ENCODE measurements at regions not wholly inside any gene's neighbourhood (a gene's known extent, or its start where the extent isn't known, plus 50 kb on each side); places are given as distances from the start of the nearest gene placed in this dataset.

GRCh38 chr9:19938990-19939733 lies 150.3 kb upstream of the SLC24A2 start:
- Histone ChIP-seq H3K9me3 (ENCODE audit: insufficient read depth, low read depth, low read length) (no peaks in the 10 kb centered on the region), H3K27ac (ENCODE audit: low read depth, low read length) (no peak overlapping the region), H3K4me2 (ENCODE audit: low read length) (no peak overlapping the region), H4K20me1 (ENCODE audit: insufficient read depth, low read length) (no peaks in the 10 kb centered on the region), H3K27me3 (ENCODE audit: insufficient read depth, low read length) (no peaks in the 10 kb centered on the region), H3K79me2 (ENCODE audit: insufficient read depth, low read length) (no peaks in the 10 kb centered on the region), H3K9ac (ENCODE audit: low read length) (no peak overlapping the region), H3K4me1 (ENCODE audit: insufficient read depth, low read length) (no peaks in the 10 kb centered on the region), H3K36me3 (ENCODE audit: insufficient read depth, low read length) (no peaks in the 10 kb centered on the region), H2AFZ (ENCODE audit: low read depth, low read length) (no peak overlapping the region), H3K4me3 (ENCODE audit: insufficient read depth, low read depth, low read length) (no peak overlapping the region)
- H3K9me3 Mint-ChIP-seq (ENCODE audit: unreplicated experiment) = no peaks in the 10 kb centered on the region
- H3K4me3 Mint-ChIP-seq (ENCODE audit: unreplicated experiment) = no peak overlapping the region
- no peaks in the 10 kb centered on the region for H3K36me3 Mint-ChIP-seq (ENCODE audit: low read depth, unreplicated experiment)
- FAIRE-seq (no peak), DNase-seq (ENCODE audit: low read depth) (no peak)
- H3K4me1 Mint-ChIP-seq (ENCODE audit: low read depth, unreplicated experiment) = peaks cover 7% of the 10 kb centered on the region
- H3K27me3 Mint-ChIP-seq (ENCODE audit: low read depth, unreplicated experiment) = peaks cover 10% of the 10 kb centered on the region
- TF ChIP-seq, protein P1, sequence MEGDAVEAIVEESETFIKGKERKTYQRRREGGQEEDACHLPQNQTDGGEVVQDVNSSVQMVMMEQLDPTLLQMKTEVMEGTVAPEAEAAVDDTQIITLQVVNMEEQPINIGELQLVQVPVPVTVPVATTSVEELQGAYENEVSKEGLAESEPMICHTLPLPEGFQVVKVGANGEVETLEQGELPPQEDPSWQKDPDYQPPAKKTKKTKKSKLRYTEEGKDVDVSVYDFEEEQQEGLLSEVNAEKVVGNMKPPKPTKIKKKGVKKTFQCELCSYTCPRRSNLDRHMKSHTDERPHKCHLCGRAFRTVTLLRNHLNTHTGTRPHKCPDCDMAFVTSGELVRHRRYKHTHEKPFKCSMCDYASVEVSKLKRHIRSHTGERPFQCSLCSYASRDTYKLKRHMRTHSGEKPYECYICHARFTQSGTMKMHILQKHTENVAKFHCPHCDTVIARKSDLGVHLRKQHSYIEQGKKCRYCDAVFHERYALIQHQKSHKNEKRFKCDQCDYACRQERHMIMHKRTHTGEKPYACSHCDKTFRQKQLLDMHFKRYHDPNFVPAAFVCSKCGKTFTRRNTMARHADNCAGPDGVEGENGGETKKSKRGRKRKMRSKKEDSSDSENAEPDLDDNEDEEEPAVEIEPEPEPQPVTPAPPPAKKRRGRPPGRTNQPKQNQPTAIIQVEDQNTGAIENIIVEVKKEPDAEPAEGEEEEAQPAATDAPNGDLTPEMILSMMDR (IDR thresholded peaks at IDR 0.05; ENCODE audit: insufficient read depth, low read depth, low read length) = no peak
- no peak for TF ChIP-seq EZH2 (IDR thresholded peaks at IDR 0.05; ENCODE audit: insufficient read depth, low read length)
- no peak overlapping the region for H3K27ac Mint-ChIP-seq (ENCODE audit: unreplicated experiment)

DNA sequence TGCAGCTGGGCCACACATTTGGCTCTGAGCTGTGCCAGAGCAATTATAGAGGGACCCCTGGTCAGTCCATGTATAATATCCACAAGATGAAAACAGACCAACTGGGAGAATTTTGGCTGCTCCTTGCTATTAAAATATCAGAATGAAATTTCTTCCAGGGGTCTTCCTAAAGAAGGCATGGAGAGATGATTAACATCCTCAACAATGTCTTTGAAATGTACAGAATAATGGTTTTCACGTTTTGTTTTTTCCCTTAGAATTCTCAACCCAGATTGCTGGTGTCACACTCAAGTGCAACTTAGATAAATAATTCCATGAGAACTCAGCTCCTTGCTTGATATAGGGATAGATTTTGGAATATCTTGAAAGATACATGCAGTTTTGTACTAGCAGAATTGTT lies 148.3 kb upstream of the SLC24A2 start:
- FAIRE-seq (no peak), DNase-seq (ENCODE audit: low read depth) (no peak)
- Histone ChIP-seq H4K20me1 (ENCODE audit: insufficient read depth, low read length) (no peaks in the 10 kb centered on the region), H3K9ac (ENCODE audit: low read length) (no peak overlapping the region), H3K9me3 (ENCODE audit: insufficient read depth, low read depth, low read length) (no peaks in the 10 kb centered on the region), H2AFZ (ENCODE audit: low read depth, low read length) (no peak overlapping the region), H3K27me3 (ENCODE audit: insufficient read depth, low read length) (no peaks in the 10 kb centered on the region), H3K36me3 (ENCODE audit: insufficient read depth, low read length) (no peaks in the 10 kb centered on the region), H3K4me1 (ENCODE audit: insufficient read depth, low read length) (no peaks in the 10 kb centered on the region), H3K4me2 (ENCODE audit: low read length) (no peak overlapping the region), H3K4me3 (ENCODE audit: insufficient read depth, low read depth, low read length) (no peak overlapping the region), H3K27ac (ENCODE audit: low read depth, low read length) (no peak overlapping the region), H3K79me2 (ENCODE audit: insufficient read depth, low read length) (no peaks in the 10 kb centered on the region)
- H3K36me3 Mint-ChIP-seq (ENCODE audit: low read depth, unreplicated experiment) = no peaks in the 10 kb centered on the region
- H3K27ac Mint-ChIP-seq (ENCODE audit: unreplicated experiment) = no peak overlapping the region
- peaks cover 17% of the 10 kb centered on the region for H3K27me3 Mint-ChIP-seq (ENCODE audit: low read depth, unreplicated experiment)
- no peak overlapping the region for H3K4me3 Mint-ChIP-seq (ENCODE audit: unreplicated experiment)
- no peak for TF ChIP-seq EZH2 (IDR thresholded peaks at IDR 0.05; ENCODE audit: insufficient read depth, low read length)
- TF ChIP-seq, protein P1 (IDR thresholded peaks at IDR 0.05; ENCODE audit: insufficient read depth, low read depth, low read length) = no peak
- H3K9me3 Mint-ChIP-seq (ENCODE audit: unreplicated experiment) = no peaks in the 10 kb centered on the region
- peaks cover 7% of the 10 kb centered on the region for H3K4me1 Mint-ChIP-seq (ENCODE audit: low read depth, unreplicated experiment)

GRCh38 chr9:19936598-19936997 lies 147.8 kb upstream of the SLC24A2 start:
- no peaks in the 10 kb centered on the region for H3K36me3 ChIP-seq (ENCODE audit: insufficient read depth, low read length)
- Mint-ChIP-seq H3K27me3 (ENCODE audit: low read depth, unreplicated experiment) (peaks cover 17% of the 10 kb centered on the region), H3K4me3 (ENCODE audit: unreplicated experiment) (no peak overlapping the region), H3K4me1 (ENCODE audit: low read depth, unreplicated experiment) (peaks cover 7% of the 10 kb centered on the region), H3K27ac (ENCODE audit: unreplicated experiment) (no peak overlapping the region), H3K9me3 (ENCODE audit: unreplicated experiment) (no peaks in the 10 kb centered on the region), H3K36me3 (ENCODE audit: low read depth, unreplicated experiment) (no peaks in the 10 kb centered on the region)
- H3K9me3 ChIP-seq (ENCODE audit: insufficient read depth, low read depth, low read length) = no peaks in the 10 kb centered on the region
- no peak overlapping the region for H3K27ac ChIP-seq (ENCODE audit: low read depth, low read length)
- H3K4me1 ChIP-seq (ENCODE audit: insufficient read depth, low read length) = no peaks in the 10 kb centered on the region
- H3K4me3 ChIP-seq (ENCODE audit: insufficient read depth, low read depth, low read length) = no peak overlapping the region
- DNase-seq (ENCODE audit: low read depth) = no peak
- H3K79me2 ChIP-seq (ENCODE audit: insufficient read depth, low read length) = no peaks in the 10 kb centered on the region
- H2AFZ ChIP-seq (ENCODE audit: low read depth, low read length) = no peak overlapping the region
- H3K27me3 ChIP-seq (ENCODE audit: insufficient read depth, low read length) = no peaks in the 10 kb centered on the region
- H4K20me1 ChIP-seq (ENCODE audit: insufficient read depth, low read length) = no peaks in the 10 kb centered on the region
- no peak overlapping the region for H3K9ac ChIP-seq (ENCODE audit: low read length)
- TF ChIP-seq, protein P1 (IDR thresholded peaks at IDR 0.05; ENCODE audit: insufficient read depth, low read depth, low read length) = no peak
- no peak for TF ChIP-seq EZH2 (IDR thresholded peaks at IDR 0.05; ENCODE audit: insufficient read depth, low read length)
- no peak for FAIRE-seq
- H3K4me2 ChIP-seq (ENCODE audit: low read length) = no peak overlapping the region

All from astrocyte (in vitro differentiated cells and primary cell).